HCEC 1CT (cell line): ENCODE measurements at regions not wholly inside any gene's neighbourhood (a gene's known extent, or its start where the extent isn't known, plus 50 kb on each side); places are given as distances from the start of the nearest gene placed in this dataset.
"Not testable (repeated sequence)": the region's sequence is repeated elsewhere in the genome, so short reads cannot be mapped to it uniquely, and the experiment has no call there.

Experiments
- DNase-seq: peaks from one replicate; pipeline ENCODE4 v3.0.0-alpha.2; 2017

DNA sequence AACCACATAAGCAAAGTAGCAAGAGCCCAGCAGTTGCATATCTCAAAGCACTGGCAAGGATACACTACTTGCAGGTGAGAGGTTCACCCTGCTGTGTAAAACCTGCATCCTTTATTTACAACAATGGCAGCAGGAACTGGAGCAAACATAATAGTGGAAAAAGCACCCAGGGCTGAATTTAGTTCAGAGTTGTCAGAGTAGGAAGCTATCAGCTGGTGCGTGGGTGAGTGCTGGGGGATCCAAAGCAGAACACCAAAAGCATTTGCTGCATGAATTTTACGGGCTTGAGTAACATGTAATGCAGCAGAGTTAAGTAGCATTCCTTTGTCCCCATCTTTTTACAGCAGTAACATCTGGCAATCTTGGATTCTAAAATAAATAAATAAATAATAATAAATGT, 73.5 kb upstream of the SRD5A2 start:
- no peak for DNase-seq

DNA sequence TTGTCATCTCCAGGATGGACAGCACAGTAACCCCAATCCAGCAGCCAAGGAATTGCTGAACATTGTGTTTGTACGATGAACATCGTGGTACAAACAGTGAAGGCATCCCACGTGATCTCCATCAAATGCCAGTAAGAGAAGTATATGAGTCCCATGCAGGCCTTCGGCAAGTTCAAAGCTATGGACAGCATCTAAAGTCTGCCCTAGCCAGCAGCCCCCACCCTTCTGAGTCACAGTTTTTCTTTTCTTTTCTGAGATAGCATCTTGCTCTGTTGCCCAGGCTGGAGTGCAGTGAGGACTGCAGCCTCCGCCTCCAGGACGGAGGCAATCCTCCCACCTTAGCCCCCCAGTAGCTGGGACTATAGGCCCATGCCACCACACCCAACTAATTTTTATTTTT, 71.0 kb upstream of the SRD5A2 start:
- DNase-seq, result no peak

DNA sequence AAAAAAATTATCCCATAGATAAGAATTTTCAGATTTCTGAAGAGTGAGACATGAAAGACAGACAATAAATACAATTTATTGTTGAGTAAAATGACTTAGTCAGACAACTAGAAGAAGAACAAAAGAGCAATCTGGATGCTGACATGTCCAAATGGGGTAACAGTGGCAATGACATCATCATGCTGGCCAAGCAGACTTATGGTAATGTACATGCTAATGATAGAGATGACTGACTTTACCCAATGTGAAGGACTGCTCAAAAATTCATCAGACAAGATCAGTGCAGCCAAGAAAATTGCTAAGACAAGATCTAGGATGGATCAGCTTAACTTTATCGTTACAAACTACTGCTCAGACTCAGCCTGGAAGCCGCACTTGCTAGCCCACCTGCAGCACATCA, 70.5 kb upstream of the SRD5A2 start:
- DNase-seq, result no peak

DNA sequence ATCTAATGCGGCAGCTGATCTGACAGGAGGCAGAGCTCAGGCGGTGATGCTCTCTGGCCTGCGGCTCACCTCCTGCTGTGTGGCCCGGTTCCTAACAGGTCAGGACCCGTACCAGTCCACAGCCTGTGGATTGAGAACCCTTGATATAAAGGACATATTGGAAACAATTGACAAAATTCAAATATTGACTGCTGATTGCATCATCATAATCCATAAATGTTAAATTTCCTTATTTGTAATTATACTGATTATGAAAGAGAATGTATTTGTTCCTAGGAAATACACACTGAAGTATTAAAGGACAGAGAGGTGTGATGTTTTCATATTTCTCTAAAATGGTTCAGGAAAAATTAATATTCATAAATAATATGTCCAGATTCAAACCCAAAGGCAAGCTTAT, 63.8 kb upstream of the SRD5A2 start:
- DNase-seq, result no peak

DNA sequence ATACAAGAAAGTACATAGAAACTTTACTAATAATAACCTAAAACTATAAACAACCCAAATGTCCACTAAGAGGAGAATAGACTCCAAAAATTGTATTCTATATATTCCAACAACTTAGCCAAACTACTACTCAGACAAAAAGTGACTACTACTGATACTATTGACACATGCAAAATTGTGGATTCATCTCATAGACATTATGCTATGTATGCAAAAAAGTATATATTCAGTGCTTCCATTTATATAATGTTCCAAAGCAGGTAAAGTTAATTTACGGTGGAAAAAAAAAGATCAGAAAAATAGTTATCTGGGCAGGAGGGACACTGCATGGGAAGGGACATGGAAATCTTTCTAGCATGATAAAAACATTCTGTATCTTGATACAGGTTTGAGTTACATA, 62.0 kb upstream of the SRD5A2 start:
- DNase-seq, result no peak

DNA sequence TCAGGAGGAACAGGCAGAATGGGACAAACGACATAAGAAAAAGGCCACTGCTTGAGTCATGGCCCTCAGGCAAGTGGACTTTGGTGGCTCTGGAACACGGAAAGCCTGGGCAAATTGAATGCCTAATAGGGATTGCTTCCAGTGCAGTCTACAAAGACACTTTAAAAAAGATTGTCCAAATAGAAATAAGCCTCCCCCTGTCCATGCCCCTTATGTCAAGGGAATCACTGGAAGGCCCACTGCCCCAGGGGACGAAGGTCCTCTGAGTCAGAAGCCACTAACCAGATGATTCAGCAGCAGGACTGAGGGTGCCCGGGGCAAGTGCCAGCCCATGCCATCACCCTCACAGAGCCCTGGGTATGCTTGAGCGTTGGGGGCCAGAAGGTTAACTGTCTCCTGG, 51.5 kb upstream of the SRD5A2 start:
- DNase-seq, result not testable (repeated sequence)
